ENCODE measurements at regions not wholly inside any gene's neighbourhood (a gene's known extent, or its start where the extent isn't known, plus 50 kb on each side); places are given as distances from the start of the nearest gene placed in this dataset.

DNA sequence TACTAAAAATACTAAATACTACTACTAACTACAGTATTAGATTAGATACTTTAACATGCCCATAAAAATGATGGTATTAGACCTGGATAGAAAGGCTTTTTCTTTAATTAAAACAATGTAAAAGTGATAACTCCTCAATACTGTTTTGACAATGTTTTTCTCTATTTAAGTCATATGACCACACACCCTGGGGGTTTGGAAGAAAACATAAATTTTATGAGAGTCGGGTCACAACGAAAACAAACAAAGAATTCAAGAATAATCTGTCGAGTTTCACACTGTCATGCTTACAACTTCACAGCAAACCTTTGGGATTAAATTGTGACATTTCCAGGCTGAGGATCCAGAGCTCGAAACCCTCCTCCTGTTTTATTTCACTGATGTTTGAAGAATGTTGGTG lies 107.4 kb upstream of the SOX4 start:
- TF ChIP-seq, protein P1, sequence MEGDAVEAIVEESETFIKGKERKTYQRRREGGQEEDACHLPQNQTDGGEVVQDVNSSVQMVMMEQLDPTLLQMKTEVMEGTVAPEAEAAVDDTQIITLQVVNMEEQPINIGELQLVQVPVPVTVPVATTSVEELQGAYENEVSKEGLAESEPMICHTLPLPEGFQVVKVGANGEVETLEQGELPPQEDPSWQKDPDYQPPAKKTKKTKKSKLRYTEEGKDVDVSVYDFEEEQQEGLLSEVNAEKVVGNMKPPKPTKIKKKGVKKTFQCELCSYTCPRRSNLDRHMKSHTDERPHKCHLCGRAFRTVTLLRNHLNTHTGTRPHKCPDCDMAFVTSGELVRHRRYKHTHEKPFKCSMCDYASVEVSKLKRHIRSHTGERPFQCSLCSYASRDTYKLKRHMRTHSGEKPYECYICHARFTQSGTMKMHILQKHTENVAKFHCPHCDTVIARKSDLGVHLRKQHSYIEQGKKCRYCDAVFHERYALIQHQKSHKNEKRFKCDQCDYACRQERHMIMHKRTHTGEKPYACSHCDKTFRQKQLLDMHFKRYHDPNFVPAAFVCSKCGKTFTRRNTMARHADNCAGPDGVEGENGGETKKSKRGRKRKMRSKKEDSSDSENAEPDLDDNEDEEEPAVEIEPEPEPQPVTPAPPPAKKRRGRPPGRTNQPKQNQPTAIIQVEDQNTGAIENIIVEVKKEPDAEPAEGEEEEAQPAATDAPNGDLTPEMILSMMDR (IDR thresholded peaks at IDR 0.05): no peak
- TF ChIP-seq POLR2AphosphoS5 (IDR thresholded peaks at IDR 0.05): no peak
- TF ChIP-seq POLR2A (IDR thresholded peaks at IDR 0.05): no peak
- H3K27me3 ChIP-seq (replicated peaks; ENCODE audit: insufficient read depth): no peaks in the 10 kb centered on the region
- no peaks in the 10 kb centered on the region for H3K36me3 ChIP-seq
- H3K4me3 ChIP-seq: no peak overlapping the region
- H3K27ac ChIP-seq: no peak overlapping the region
- DNase-seq (ENCODE audit: low spot score): no peak
- 52% methylated on average over 4 of the region's 4 CpGs for WGBS
- no peaks in the 10 kb centered on the region for H3K9me3 ChIP-seq
- intact Hi-C loops (cut with DNase I): no loop called here
- H3K4me1 ChIP-seq (replicated peaks): no peaks in the 10 kb centered on the region

- TF ChIP-seq POLR2A (IDR thresholded peaks at IDR 0.05): no peak
- no peak for TF ChIP-seq POLR2AphosphoS5 (IDR thresholded peaks at IDR 0.05)
- TF ChIP-seq, protein P1 (IDR thresholded peaks at IDR 0.05): no peak
- Histone ChIP-seq H3K9me3 (no peaks in the 10 kb centered on the region), H3K4me1 (replicated peaks) (no peaks in the 10 kb centered on the region), H3K4me3 (no peak overlapping the region), H3K36me3 (no peaks in the 10 kb centered on the region), H3K27me3 (replicated peaks; ENCODE audit: insufficient read depth) (no peaks in the 10 kb centered on the region), H3K27ac (no peak overlapping the region)
- 86% methylated on average over 3 of the region's 3 CpGs for WGBS
- intact Hi-C loops (cut with DNase I): no loop called here
- DNase-seq (ENCODE audit: low spot score): no peak
Observed at GRCh38 chr6:21489826-21490225, 103.7 kb upstream of the SOX4 start.

DNA sequence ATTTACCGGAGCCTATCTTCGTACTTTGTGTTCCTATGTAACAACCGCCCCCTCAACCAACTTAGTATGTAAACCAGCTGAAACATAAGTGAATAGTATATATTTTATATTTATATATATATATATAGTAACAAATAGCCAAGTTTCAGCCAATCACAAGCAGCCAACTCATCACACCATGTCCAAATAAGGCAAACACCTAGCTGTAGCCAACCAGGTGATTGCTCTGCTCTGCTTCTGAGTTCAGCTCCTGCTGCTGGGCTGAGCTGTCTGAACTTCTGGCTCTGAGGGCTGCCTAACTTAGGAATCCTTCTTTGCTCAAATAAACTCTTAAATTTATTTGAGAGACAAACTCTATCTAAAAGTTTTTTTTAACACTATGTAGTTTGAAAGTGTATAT lies 101.6 kb upstream of the SOX4 start:
- 95% methylated on average over 3 of the region's 3 CpGs for WGBS
- no peaks in the 10 kb centered on the region for H3K9me3 ChIP-seq
- intact Hi-C loops (cut with DNase I): no loop called here
- no peaks in the 10 kb centered on the region for H3K4me1 ChIP-seq (replicated peaks)
- no peak overlapping the region for H3K4me3 ChIP-seq
- no peak overlapping the region for H3K27ac ChIP-seq
- H3K27me3 ChIP-seq (replicated peaks; ENCODE audit: insufficient read depth): no peaks in the 10 kb centered on the region
- no peaks in the 10 kb centered on the region for H3K36me3 ChIP-seq
- DNase-seq (ENCODE audit: low spot score): no peak
- TF ChIP-seq, protein P1 (IDR thresholded peaks at IDR 0.05): no peak
- no peak for TF ChIP-seq POLR2AphosphoS5 (IDR thresholded peaks at IDR 0.05)
- TF ChIP-seq POLR2A (IDR thresholded peaks at IDR 0.05): no peak

DNA sequence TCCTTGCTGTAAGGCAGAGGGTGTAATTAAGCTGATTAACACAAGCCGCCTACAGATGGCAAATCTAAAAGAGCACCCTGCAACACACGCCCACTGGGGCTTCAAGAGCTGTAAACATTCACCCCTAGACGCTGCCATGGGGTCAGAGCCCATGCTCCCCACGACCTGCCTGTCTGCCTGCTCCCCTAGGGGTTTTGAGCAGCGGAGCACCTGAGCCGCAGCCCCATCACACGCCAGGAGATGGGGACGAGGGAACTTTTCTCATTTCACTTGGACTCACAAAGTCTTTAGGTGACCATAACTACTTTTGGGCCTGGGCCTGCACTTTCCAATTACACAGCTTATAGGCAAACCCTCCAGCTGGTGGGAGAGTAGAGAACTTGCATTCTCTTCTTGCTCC lies 99.0 kb upstream of the SOX4 start:
- intact Hi-C loops (cut with DNase I): no loop called here
- Histone ChIP-seq H3K27ac (no peak overlapping the region), H3K4me3 (no peak overlapping the region), H3K9me3 (no peaks in the 10 kb centered on the region), H3K36me3 (no peaks in the 10 kb centered on the region), H3K27me3 (replicated peaks; ENCODE audit: insufficient read depth) (no peaks in the 10 kb centered on the region), H3K4me1 (replicated peaks) (no peaks in the 10 kb centered on the region)
- no peak for TF ChIP-seq POLR2AphosphoS5 (IDR thresholded peaks at IDR 0.05)
- no peak for TF ChIP-seq POLR2A (IDR thresholded peaks at IDR 0.05)
- TF ChIP-seq, protein P1 (IDR thresholded peaks at IDR 0.05): no peak
- no peak for DNase-seq (ENCODE audit: low spot score)
- WGBS: 98% methylated on average over 8 of the region's 8 CpGs

GRCh38 chr6:21496196-21496595 lies 97.4 kb upstream of the SOX4 start:
- H3K27me3 ChIP-seq (replicated peaks; ENCODE audit: insufficient read depth): no peaks in the 10 kb centered on the region
- TF ChIP-seq POLR2AphosphoS5 (IDR thresholded peaks at IDR 0.05) (no peak), POLR2A (IDR thresholded peaks at IDR 0.05) (no peak)
- TF ChIP-seq, protein P1 (IDR thresholded peaks at IDR 0.05): no peak
- intact Hi-C loops (cut with DNase I): no loop called here
- H3K4me3 ChIP-seq: no peak overlapping the region
- H3K36me3 ChIP-seq: no peaks in the 10 kb centered on the region
- H3K4me1 ChIP-seq (replicated peaks): no peaks in the 10 kb centered on the region
- WGBS: 19% methylated on average over 3 of the region's 3 CpGs
- H3K27ac ChIP-seq: no peak overlapping the region
- no peaks in the 10 kb centered on the region for H3K9me3 ChIP-seq
- no peak for DNase-seq (ENCODE audit: low spot score)
